Ishikawa (cell line): ENCODE measurements at regions not wholly inside any gene's neighbourhood (a gene's known extent, or its start where the extent isn't known, plus 50 kb on each side); places are given as distances from the start of the nearest gene placed in this dataset.

ENCODE experiments used
- CEBPB ChIP-seq: IDR thresholded peaks from 2 replicates; pipeline ENCODE4 v1.6.1; 2012
- EP300 ChIP-seq: IDR thresholded peaks from 2 replicates; pipeline ENCODE4 v1.6.1; 2012; ENCODE audit warnings: borderline replicate concordance
- FOXM1 ChIP-seq: IDR thresholded peaks from 2 replicates; pipeline ENCODE4 v1.6.1; 2012; ENCODE audit warnings: low read depth, borderline replicate concordance
- TCF12 ChIP-seq: IDR thresholded peaks from 2 replicates; pipeline ENCODE4 v1.6.1; 2012; ENCODE audit warnings: low read depth
- TEAD4 ChIP-seq: IDR thresholded peaks from 2 replicates; pipeline ENCODE4 v1.6.1; 2012
- USF1 ChIP-seq: IDR thresholded peaks from 2 replicates; pipeline ENCODE4 v1.6.1; 2012

GRCh38 chr1:47645151-47645550, 207.3 kb downstream of the FOXD2 start:
- TF ChIP-seq EP300 = no peak
- no peak for TF ChIP-seq TCF12
- TF ChIP-seq FOXM1 = no peak
- TF ChIP-seq CEBPB = no peak
- TF ChIP-seq TEAD4 = no peak
- TF ChIP-seq USF1 = no peak
